Neutrophil (primary cell): ENCODE measurements at regions not wholly inside any gene's neighbourhood (a gene's known extent, or its start where the extent isn't known, plus 50 kb on each side); places are given as distances from the start of the nearest gene placed in this dataset.
A peak's percentile ranks its signal among the peaks of the same experiment; 100 is the strongest.

Source experiments
- H3K27ac ChIP-seq: fragments of 200-600 bp; sonication (generic); 2 replicates; pipeline ENCODE4 v1.5.1; 2016; ENCODE audit warnings: mild to moderate bottlenecking, moderate library complexity
- H3K27me3 ChIP-seq: fragments of 200-600 bp; sonication (generic); 2 replicates; pipeline ENCODE4 v1.6.0; 2016; ENCODE audit warnings: mild to moderate bottlenecking
- H3K36me3 ChIP-seq: fragments of 200-600 bp; sonication (generic); 2 replicates; pipeline ENCODE4 v1.5.1; 2017
- H3K4me1 ChIP-seq, 2 experiments: fragments of 200-600 bp in 1 of 2; sonication (generic) in 1 of 2; 1 replicate in 1 of 2; 2 replicates in 1 of 2; pipeline versions ENCODE4 v1.5.1 to v1.6.1; 2013 to 2016; ENCODE audit warnings: low read depth in 1 of 2, low read length in 1 of 2, mild to moderate bottlenecking in 1 of 2, moderate library complexity in 1 of 2; ENCODE audit not compliant: control insufficient read depth in 1 of 2, insufficient read depth in 1 of 2
- H3K4me3 ChIP-seq, 2 experiments: fragments of 200-600 bp in 1 of 2; sonication (generic) in 1 of 2; 1 replicate in 1 of 2; 2 replicates in 1 of 2; pipeline ENCODE4 v1.5.1; 2013 to 2016; ENCODE audit warnings: low read depth in 1 of 2, low read length in 1 of 2, mild to moderate bottlenecking in 1 of 2, moderate library complexity in 1 of 2
- H3K9me3 ChIP-seq: fragments of 200-600 bp; sonication (generic); 2 replicates; pipeline ENCODE4 v1.5.1; 2016
- CTCF ChIP-seq: fragments of 200-600 bp; sonication (generic); IDR thresholded peaks from 2 replicates; pipeline ENCODE4 v1.5.1; 2016; ENCODE audit warnings: antibody characterized with exemption

GRCh38 chr6:113633638-113634037 lies 223.5 kb upstream of the MARCKS start:
- no peaks in the 10 kb centered on the region for H3K27me3 ChIP-seq
- no peaks in the 10 kb centered on the region for H3K9me3 ChIP-seq
- no peak for TF ChIP-seq CTCF
- H3K4me3 ChIP-seq, result no peak overlapping the region
- peak overlapping the region; percentile 95 for H3K27ac ChIP-seq
- H3K4me1 ChIP-seq, result peaks cover 64 to 77% of the 10 kb centered on the region in 2 experiments
- no peaks in the 10 kb centered on the region for H3K36me3 ChIP-seq

- H3K27ac ChIP-seq, result peak overlapping the region; percentile 95
- TF ChIP-seq CTCF, result no peak
- H3K9me3 ChIP-seq, result no peaks in the 10 kb centered on the region
- H3K4me3 ChIP-seq, result peak overlapping the region; percentile 4 to 25
- peaks cover 64 to 71% of the 10 kb centered on the region in 2 experiments for H3K4me1 ChIP-seq
- H3K27me3 ChIP-seq, result no peaks in the 10 kb centered on the region
- no peaks in the 10 kb centered on the region for H3K36me3 ChIP-seq
Measured at GRCh38 chr6:113634352-113635163, 222.6 kb upstream of the MARCKS start.

- H3K27me3 ChIP-seq, result no peaks in the 10 kb centered on the region
- H3K9me3 ChIP-seq, result no peaks in the 10 kb centered on the region
- H3K4me3 ChIP-seq, result peak overlapping the region in 1 of 2 experiments; percentile 25
- no peak for TF ChIP-seq CTCF
- no peaks in the 10 kb centered on the region for H3K36me3 ChIP-seq
- H3K4me1 ChIP-seq, result peaks cover 58 to 62% of the 10 kb centered on the region in 2 experiments
- H3K27ac ChIP-seq, result peak overlapping the region; percentile 95
Measured at GRCh38 chr6:113635222-113635986, 221.7 kb upstream of the MARCKS start.

GRCh38 chr6:113636357-113636824 lies 220.8 kb upstream of the MARCKS start:
- peak overlapping the region; percentile 4 for H3K27ac ChIP-seq

GRCh38 chr6:113640051-113640450 lies 217.1 kb upstream of the MARCKS start:
- no peaks in the 10 kb centered on the region for H3K27me3 ChIP-seq
- TF ChIP-seq CTCF, result no peak
- H3K4me1 ChIP-seq, result peaks cover 19 to 30% of the 10 kb centered on the region in 2 experiments
- H3K36me3 ChIP-seq, result no peaks in the 10 kb centered on the region
- no peak overlapping the region for H3K4me3 ChIP-seq
- no peaks in the 10 kb centered on the region for H3K9me3 ChIP-seq
- no peak overlapping the region for H3K27ac ChIP-seq

More at GRCh38 chr6:113636357-113636824, 220.8 kb upstream of the MARCKS start:
- TF ChIP-seq CTCF, result no peak
- Histone ChIP-seq H3K4me1 (peaks cover 50 to 55% of the 10 kb centered on the region in 2 experiments), H3K27me3 (no peaks in the 10 kb centered on the region), H3K9me3 (no peaks in the 10 kb centered on the region), H3K4me3 (no peak overlapping the region), H3K36me3 (no peaks in the 10 kb centered on the region)
